Hindlimb muscle (tissue), 1 donor: ENCODE measurements at regions not wholly inside any gene's neighbourhood (a gene's known extent, or its start where the extent isn't known, plus 50 kb on each side); places are given as distances from the start of the nearest gene placed in this dataset.

Experiments
- DNase-seq: peaks from one replicate; pipeline ENCODE4 v3.0.0-alpha.2; 2013

DNA sequence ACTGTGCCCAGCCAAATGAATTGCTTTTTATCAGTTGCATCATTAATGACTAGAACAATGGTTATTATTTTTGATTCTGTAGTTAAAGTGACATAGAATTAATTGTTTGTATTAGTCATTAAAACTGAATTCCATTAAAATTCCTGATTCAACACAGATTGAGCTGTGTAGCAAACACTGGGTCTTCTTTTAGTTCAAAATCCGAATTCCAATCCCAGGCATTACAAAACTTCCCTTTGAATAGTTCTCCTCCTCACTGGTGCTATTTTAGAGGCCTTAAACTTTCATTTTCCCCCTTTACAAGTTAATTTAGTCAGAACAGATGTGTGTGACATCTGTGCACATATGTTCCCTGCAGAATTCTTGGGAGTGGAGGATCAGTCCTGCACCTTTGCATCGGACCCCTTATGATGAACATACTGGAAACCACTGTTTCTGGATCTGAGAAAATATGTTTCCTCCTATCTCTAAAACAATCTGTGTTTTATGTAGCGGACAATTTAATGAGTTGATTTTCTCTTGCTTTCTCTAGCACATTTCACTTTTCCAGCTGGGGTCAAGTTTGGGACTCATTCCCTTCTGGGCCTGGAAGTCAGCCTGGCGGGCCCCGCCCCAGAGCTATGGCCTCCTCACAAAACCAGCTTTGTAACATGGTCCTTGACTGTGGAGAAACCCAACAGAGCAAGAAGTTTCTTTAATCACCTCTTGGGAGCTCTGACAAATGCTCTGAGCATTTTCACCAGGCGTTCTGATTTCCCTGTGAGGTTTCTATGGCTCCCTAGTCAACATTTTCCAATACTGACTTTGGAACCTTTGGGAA lies 87.9 kb upstream of the MAMDC2 start:
- no peak for DNase-seq

DNA sequence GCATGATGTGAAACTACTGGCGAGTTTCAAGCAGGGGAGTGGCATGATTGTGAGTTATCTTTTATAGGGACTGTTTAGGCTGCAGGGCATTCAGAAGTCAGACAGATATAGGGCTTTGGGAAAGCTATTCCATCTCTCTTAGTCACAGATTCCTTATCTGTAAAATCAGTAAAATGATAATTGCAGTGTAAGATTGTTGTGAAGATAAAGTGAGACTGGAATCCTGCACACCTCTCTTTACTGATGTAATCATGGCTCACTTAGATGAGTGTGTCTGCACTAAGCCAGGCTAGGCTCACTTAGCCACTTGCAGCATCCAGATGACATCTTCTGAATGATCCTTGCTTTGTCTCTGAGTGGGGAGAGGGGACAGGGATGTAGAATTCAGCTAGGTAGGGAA lies 81.8 kb upstream of the MAMDC2 start:
- DNase-seq = no peak

DNA sequence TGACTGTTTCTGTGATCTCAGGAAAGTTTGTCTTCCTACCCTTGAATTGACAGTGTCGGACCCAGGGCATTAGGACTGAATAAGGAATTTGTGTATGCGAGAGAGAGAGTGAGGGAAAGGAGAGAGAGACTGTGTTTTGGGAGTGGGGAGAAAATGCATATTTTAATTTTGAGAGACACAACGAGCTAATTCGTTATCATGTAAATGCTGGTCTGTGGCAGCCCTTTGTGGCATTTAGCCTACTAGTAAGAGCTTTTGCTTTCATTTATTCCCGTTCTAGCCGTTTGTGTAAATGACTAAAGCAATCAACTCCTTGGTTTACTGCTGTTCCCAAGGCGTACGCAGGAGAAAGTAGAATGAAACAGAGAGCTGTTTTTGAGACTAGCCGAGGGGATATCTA lies 79.8 kb upstream of the MAMDC2 start:
- DNase-seq = no peak

DNA sequence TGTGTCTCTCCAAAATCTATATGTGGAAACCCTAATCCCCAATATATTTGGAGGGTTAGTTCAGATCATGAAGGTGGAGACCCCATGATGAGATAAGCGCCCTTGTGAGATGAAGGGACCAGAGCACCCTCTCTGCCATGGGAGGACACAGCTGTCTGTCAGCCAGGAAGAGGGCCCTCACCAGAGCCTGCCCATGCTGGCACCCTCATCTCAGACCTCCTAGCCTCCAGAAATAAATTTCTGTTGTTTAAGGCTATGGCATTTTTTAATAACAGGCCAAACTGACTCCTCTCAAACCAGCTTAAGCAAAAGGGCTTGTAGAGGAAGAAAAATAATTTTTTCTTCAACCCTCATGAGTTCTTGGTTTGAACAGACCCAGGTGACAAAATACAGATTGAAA lies 79.2 kb upstream of the MAMDC2 start:
- DNase-seq = no peak

DNA sequence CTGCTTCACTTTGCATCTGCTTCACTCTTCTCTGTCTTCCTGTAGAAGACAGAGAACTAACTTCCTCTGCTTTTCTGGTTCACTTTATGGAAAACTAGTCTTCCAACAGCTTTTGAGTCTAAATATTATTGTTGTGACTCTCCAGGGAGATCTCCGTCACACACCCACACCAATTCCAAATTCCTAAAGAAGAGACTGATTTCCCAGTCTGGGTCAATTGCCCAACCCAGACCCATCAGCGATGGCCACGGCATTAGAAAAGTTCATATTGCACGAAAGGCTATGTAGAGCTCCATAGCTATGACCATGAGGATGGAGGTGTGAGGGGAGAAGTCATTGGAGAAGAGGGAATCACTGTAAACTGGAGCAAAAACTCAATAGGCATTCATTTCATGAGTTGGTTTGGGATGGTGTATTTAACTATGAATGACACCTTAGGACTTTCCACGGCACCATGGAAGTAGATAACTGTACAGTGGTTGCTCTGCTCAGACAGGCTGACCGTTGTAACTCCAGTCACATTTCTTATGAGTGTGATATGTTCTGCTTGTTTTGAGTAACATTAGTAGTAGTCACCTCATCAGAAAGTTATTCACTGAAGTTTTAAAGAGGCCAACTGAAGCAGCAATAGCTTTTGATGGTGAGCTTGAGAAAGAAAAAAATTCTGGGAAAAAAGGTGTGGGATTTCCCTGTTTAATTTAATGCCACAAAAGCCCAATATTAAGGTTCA lies 78.1 kb upstream of the MAMDC2 start:
- no peak for DNase-seq

DNA sequence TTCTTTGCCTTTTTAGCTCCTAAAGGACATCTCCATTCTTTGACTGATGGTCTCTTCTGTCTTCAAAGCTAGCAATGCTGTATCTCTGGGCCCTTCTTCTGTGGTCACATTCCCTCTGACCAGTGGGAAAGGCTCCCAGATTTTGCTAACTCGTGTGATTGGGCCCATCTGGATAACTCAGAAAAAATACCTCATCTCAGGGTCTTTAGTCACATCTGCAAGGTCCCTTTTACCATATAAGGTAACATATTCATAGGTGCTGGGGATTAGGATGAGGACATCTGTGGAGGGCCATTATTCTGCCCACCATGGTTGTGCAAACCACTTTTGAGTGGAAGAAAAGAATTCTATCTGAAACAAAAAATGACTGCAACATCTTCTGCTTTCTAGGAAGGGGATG lies 76.3 kb upstream of the MAMDC2 start:
- DNase-seq = no peak

DNA sequence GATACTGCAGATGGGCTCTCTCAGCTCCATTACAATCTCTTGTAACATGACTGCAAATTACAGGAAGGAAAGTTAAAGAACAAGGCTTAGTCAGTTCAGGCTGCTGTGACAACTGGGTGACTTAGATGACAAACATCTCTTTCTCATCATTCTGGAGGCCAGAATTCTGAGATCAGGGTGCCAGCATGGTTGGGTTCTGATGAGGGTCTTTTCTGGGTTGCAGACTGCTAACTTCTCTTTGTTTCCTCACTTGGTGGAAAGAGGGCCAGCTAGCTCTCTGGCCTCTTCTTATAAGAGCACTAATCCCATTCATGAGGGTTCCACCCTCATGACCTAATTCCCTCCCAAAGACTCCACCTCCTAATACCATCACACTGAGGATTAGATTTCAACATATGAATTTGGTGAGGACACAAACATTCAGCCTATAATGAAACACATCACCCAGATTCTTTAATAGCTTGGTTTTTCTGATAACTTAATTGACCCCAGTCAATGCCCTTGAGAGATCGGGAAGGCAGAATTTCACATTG lies 73.6 kb upstream of the MAMDC2 start:
- DNase-seq = no peak

DNA sequence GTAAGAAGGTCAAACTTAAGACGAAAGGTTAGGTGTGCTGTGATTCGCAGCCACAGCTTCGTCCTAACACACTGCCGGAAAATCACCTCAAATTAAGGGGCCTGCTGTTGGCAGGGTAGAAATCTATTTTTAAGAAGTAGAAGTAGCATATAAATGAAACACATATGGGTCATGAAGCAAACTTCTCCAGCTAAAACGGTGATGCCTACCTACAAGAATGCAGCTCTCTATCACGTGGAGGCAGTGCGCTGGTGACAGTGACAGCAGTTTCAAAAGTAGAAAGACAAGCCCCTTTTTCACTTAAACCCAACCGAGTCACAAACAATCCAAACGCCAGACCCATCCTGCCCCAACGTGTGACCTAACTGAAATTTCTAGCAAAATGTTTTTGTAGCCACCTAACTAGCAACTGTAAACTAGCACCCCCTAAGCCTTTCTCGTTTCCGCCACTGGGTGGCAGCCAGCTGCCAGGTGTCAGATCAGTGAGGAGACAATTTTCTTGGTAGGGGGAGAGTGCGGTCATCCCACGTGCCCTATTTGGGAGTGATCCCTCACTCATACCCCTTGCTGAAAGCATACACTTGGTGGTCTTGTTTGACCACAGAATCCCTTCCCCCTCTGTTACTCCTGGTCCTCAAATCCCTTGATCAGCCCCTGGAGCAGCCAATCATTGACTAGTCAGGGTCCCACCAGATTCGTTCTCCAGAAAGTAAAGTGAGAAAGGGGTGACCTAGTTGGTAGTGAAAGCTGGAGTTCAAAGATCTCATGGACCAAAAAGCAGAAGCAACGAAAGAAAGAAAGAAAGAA lies 71.8 kb upstream of the MAMDC2 start:
- peak; percentile 56 for DNase-seq

DNA sequence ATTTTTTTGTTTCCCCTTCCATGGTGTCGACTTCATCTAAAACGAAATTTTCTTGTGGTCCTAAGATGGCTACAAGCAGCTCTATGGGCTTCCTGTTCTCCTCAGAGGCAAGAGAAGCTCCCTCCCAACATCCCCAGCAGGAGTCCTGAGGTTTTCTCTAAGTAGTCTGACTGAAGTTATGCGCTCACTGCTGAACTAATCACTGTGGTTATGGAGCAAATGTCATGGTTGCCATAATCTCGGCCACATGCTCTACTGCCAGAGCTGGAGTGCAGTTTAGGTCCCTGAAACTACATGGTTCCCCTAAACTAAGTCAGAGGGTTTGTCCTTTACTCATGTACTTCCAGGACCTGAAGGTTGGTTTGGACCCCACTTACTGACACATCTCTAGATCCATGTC lies 68.0 kb upstream of the MAMDC2 start:
- no peak for DNase-seq

DNA sequence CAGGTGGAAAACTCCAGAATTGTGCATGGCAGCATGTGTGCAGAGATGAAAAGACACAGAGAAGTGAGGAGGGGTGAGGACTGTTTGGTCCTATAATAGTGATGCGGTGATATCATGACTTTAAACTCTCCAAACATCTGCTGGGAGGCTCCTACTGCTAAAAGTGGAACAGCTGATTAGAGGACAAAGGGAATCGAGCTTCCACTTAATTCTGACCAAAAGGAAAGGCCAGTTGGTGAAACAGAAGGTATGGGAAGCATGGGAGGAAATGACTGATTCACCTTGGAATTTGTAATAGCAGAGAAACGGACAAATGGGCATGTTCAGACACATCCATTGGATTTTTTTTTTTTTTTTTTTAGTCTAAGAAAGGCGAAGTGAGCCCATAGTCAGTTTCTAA lies 67.5 kb upstream of the MAMDC2 start:
- no peak for DNase-seq

DNA sequence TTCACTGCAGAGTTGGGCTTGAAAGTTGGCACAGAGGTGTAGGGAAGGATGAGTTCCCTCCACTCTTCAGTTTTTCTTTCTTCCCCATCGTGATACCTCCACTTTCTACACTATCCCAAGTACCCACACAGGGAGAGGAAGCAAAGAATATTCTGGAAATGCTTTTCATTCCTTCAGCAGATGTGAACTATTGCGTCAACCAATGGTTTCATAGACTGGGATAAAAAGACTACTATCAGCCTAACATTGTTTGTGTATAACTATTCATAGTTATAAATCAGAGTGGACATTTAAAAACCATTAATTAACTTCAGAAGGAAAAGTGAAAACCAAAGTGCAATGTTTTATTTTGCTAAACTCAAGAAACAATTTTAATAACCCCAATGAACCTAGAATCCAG lies 63.6 kb upstream of the MAMDC2 start:
- no peak for DNase-seq

DNA sequence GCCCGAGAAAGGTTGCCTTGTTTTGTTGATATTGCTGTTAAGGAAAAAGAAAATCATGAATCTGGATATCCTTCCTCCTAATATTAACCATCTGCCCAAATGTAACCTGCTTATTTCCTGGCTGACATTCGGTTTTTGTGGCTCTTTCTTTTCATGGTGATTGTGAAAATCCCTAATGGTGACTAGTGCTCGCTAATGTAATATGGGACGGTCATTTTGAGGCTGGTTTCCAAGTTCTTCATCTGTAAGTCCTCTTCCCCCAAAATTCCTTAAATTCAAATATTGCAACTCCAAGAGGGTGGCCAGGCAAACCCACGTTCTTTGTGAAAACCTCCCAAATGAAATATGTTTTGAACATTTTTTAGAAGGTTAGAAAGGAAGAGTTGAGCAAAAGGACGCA lies 63.1 kb upstream of the MAMDC2 start:
- DNase-seq = no peak

DNA sequence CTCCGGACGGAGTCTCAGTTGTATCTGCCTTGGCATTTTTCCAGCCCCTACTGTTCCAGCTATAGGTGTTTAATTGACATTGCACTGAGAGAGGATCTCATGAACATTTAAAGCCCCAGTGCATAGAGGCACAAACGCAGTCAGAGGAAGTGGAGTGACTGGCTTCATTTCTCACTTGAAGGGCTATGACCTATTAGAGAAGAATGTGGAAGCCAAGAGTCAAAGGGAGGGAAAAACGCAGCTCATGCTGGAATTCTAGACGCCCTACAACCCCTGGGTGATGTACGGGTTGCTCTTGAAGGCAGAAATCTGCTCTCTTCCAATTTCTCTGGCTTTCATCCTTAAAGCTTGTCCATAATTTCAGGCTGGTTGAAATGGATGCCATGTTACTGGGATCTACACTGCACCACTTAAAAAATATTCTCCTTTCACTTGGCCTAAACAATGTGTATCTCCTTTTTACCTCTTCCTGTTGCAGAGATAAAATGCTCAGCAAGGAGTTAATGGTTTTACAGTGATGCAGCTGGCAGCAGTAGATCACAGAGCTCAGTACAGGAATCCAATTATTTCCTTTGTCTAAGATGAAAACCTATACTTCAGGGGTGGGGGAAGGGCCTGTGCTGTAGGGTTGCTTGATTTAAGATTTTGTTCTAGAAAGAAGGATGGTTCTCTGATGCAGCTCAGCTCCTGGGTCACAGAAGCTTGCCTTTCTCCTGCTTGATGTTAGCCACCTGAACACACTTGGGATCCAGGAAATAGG lies 61.8 kb upstream of the MAMDC2 start:
- DNase-seq = no peak

DNA sequence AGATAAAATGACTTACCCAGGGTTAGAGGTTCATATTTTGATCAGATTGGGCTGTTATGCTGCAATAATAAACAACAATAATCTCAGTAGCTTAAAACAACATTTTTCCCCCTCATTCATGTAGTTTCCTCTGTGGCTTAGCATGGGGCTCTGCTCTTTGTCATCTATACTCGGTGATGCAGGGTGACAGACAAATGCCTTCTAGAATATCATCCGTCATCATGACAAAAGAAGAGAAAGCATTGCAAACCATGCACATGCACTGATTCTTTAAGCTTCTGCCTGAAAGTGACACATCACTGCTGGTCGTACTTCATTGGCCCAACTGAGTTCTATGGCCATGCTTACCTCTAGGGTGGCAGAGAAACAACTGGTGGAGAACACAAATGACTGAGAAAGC lies 58.8 kb upstream of the MAMDC2 start:
- DNase-seq = no peak

DNA sequence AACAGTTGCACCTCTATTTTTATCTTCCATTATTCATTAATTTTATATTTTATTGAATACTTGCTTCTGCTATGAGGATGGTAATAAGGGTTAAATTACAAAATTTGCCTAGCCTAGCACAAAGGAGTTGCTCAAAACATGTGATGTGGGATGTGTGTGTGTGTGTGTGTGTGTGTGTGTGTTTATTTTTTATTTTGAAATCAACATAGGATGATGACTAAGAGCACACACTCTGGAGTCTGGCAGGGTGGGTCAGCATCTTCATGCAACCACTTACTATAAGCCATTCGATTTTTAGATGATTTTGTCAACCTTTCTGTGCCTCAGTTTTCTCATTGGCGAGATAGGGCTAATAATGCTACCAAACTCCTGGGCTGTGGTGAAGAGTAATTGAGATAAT lies 57.7 kb upstream of the MAMDC2 start:
- no peak for DNase-seq

DNA sequence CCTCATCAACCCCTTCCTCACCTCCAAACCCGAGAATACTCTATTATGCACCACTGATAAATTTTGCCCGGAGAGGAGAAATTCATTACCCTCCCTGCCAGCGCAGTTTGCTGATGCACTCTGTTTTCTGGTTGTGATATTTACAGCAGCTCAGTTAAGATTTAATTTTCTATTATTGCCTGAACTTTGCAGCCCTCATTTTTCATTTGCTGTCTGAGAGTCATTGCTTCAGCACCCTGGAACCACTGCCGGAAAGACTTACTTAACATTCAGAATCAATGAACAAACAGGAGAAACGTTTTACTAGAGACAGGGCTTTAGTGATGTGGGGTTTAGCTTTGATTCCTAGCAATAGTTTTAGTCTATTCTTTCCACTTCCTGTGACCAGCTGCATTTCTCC lies 56.7 kb upstream of the MAMDC2 start:
- DNase-seq = no peak

DNA sequence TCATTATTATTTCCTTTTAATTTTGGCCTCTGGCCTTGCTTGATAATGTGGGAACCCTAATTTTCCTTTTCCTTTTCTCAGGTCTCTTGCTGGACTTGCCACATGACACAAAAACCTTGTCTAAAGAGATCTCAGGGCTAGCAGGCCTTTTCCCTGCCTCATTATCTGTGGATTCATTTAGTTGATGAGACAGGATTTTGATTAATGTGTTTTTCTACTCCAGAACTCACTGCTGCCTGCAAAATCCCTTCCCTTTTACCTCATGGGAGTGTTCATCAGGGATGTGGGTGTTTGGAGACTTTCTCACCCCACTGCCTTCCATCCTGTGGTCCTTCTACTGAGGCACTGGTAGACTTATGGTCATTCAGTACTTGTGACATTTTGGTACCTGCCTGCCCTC lies 56.2 kb upstream of the MAMDC2 start:
- DNase-seq = no peak

DNA sequence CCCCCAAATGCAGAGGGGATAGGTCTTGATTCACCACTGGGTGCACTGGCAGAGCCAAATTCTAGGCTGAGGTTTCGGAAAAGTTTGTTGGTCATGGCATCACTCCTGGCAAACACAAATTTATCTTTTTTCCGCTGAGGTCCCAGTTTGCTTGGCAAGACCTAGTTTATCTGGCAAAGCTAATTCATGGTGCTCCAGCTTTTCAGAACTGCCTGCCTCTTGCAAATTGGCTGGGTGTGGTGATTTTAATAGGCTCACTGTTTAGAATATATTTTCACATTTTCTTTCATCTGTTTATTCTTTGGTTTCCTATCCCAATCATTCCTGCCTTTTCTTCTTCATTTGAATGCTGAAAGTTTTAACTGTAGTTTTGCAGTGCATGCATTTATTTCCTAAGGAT lies 50.5 kb upstream of the MAMDC2 start:
- no peak for DNase-seq
